Stimulated activated CD4-positive, alpha-beta T cell treated with anti-CD3 and anti-CD28 coated beads, TNF-alpha, amount 100 ng/mL, for 24 hours (primary cell): ENCODE measurements at regions not wholly inside any gene's neighbourhood (a gene's known extent, or its start where the extent isn't known, plus 50 kb on each side); places are given as distances from the start of the nearest gene placed in this dataset.

Source experiments
- DNase-seq, 3 experiments: peaks; one replicate each; pipeline ENCODE4 v3.0.0-alpha.2; 2020; ENCODE audit warnings: low read depth in 3 of 3

DNA sequence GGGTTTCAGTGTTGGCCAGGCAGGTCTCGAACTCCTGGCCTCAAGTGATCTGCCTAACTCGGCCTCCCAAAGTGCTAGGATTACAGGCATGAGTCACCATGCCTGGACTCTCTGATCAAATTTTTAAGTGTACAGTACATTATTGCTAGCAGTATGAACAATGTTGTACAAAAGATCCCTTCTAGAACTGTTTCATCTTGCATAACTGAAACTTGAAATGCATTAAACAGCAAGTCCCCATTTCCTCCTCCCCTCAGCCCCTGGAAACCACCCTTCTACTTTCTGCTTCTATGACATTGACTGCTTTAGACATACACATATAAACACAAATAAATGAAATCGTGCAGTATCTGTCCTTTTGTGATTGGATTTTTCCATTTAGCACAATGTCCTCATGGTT lies 463.4 kb downstream of the PTPRC start:
- no peak for DNase-seq

- no peak for DNase-seq
Measured at GRCh38 chr1:199109160-199109559, 470.3 kb downstream of the PTPRC start.

DNA sequence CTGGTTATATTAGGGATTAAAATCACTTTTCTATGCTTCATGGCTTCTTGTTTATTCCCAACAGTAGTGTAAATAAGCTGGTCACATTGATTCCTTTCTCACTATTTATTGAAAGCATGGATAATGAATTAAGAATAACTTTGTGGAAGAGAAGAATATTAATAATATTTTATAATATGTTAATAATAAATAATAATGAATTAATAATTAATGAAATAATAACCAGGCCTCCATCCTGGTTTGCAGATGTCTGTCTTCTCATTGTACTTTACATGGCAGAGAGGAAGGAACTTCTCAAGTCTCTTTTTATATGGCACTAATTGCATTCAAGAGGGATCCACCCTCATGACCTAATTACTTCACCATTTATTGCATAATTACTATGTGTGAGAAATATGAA lies 473.5 kb downstream of the PTPRC start:
- no peak for DNase-seq

GRCh38 chr1:199113265-199113869 lies 474.5 kb downstream of the PTPRC start:
- DNase-seq = peak; percentile 38 to 64 (median 47)

GRCh38 chr1:199116488-199116887 lies 477.6 kb downstream of the PTPRC start:
- no peak for DNase-seq

DNA sequence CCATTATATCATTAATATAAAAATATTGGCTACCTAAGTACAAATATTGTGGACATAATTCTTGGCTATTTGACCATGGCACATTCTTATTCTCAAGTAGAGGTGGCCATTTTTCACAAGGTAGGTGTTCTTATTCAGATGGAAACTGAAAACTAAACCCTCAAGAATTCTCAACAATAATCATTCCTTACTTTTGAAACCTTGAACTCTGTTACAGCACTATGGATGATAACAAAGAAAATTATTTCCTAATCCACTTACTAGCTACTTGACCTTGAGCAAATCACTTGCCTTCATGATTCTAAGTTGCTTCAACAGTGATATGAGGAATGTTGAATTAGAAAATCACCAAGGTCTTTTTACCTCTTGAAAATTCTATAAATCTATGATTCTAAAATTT lies 482.2 kb downstream of the PTPRC start:
- no peak for DNase-seq

DNA sequence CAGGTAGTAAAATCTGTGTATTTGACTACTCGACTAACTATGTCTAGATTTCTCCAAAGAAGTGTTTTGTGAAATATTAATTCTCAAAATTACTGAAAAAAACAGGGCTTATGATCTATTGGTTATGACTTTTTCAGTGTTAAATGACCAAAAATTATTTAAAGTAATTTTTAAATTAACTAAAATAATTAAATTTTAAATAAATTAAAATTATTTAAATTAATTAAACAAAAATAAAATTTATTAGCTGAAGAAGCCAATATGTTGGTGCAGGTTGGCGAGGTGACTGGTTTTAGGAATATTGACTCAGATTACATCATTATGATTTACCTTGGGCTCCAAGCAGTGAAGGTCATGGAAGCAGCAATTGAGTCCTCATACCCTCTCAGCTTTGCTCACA lies 483.2 kb downstream of the PTPRC start:
- no peak for DNase-seq

DNA sequence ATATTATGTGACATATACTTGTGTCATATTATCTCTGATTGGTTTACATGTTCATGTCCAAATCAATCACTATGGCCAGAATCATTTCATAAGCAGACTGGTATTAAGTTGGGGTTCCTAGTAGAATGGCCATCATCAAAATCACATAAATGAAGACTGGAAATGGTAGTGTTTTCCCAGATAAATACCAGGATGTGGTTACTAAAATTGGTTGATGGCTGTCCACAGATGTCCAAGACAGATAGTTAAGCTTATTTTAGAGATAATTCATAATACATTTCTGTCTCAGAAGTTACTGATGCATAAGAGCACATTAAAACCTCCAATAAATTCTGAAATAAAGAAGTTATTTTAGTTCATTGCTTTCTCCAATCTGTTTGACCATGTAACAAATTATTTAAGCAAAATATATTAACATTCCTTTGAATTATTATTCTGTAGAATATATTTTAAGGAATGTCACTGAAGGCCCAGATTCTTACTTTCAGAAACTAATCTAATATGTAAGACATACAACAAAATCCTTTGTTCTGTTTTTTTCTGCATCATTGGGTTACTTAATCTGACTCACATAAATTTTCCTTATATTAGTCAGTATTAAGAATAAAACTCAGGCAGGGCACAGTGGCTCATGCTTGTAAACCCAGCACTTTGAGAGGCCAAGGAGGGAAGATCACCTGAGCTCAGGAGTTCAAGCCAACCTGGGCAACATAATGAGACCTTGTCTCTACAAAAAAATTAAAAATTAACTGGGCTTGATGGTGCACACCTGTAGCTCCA lies 483.9 kb downstream of the PTPRC start:
- DNase-seq = no peak

DNA sequence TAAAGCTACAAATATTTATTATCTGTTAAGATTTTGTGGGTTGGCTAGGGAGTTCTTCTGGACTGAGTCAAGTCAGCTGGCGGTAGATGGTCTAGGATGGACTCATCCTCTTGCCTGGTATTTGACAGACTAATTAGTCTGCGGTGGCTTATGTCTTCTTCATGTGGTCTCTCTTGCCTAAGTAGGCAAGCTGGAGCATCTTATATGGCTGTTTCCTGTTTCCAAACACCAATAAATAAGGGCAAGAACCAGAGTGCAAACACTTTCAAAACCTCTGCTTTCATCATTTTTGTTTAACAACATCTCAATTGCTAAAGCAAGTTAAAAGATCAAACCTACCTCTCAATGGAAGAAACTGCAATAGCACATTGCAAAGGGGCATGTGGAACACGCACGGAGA lies 484.8 kb downstream of the PTPRC start:
- no peak for DNase-seq

- no peak for DNase-seq
Measured at GRCh38 chr1:199124351-199124750, 485.5 kb downstream of the PTPRC start.

DNA sequence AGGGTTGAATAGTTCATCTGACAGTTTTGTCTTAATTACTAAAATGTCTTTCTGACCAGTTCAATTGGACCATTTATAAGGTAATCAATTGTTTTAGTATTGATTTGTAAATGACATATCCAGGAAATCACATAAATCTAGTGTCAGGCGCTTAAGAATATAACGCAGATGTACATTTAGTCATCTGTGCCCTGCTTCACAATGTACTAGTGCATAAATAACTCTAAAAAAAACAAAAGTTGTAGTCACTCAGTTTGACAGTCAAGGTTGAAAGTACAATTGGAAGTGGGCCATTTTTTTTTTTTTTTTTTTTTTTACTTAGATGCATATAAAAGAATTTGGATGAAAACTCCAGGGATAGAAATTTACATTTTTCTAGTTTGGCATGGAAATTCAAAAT lies 490.4 kb downstream of the PTPRC start:
- DNase-seq = no peak

DNA sequence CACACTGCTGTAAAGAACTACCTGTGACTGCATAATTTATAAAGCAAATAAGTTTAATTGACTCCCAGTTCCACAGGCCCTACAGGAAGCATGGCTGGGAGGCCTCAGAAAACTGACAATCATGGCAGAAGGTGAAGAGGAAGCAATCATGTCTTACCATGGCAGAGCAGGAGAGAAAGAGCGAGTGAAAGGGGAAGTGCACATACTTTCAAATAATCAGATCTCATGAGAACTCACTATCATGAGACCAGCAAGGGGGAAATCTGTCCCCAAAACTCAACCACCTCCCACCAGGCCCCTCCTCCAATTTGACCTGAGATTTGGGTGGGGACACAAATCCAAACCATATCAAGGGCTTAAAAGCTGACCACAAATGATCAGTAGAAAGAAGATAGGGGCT lies 493.2 kb downstream of the PTPRC start:
- DNase-seq = no peak

DNA sequence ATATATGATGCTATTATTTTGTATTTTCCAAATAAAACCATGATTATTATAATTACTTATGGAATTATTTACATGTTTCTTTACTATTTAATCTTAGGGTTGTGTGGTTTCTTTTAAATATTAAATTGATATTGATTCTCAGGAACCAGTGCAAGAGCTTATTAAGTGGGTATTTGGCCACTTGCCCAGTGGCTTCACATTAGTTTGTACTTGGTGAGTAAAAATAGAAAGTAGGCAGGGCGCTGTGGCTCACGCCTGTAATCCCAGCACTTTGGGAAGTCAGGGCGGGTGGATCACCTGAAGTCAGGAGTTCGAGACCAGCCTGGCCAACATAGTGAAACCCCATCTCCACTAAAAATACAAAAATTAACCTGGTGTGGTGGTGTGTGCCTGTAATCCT lies 497.1 kb downstream of the PTPRC start:
- no peak for DNase-seq

- DNase-seq = no peak
Measured at GRCh38 chr1:199138061-199138460, 499.2 kb downstream of the PTPRC start.

DNA sequence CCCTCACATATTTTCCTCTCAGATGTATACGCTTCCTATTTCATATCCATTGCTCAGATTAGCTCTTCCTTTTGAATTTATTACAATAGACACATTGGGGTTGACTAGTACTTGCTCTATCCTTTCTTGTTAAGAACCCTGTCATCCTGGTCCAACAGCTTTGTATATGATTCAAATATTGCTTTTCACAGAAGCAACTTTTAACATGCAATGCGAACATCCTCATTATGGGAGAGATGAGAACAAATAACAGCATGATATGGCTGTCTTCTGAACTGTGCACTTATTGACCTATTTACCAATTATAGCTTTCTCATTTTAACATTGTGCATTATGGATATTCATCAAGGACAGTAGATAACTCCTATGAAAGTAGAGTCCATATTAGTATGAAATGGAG lies 510.8 kb downstream of the PTPRC start:
- DNase-seq = no peak

- no peak for DNase-seq
Measured at GRCh38 chr1:199150756-199151155, 511.9 kb downstream of the PTPRC start.

DNA sequence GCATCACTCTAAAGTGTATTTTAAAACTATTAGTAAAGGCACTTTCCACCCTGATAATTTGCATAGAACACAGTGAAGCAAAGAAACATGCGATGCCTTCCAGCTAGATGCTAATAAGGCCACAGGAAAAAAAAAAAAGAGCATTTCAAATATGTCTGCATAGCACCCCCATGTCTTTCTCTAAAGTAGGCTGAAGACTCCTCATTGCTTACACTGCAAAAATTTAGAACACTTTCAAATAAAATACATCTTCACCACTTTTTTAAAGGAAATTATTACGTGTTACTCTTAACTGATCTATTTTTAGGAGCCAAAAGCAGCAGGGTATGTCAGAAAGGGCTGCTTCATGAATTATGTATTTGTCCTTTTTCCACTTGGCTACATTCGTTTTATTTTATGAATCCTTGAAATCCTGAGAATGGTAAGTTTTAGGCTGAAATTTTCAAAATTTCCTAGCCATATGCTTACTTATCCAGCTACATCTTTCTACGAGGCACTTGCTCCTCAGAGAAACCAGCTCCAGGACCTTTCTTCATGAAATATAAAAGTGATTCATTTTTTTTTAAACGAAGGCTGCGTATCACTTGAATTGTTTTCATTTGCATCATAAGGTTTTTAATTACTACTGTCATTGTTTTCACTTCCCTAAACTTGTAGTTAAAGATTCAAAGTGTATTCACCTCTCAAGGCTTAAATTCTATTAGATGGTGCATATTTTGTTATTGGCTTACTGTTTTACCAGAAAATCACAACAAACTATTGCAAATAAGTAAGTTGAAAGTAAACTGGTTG lies 513.0 kb downstream of the PTPRC start:
- no peak for DNase-seq

- DNase-seq = no peak
Measured at GRCh38 chr1:199152676-199153075, 513.8 kb downstream of the PTPRC start.

- no peak for DNase-seq
Measured at GRCh38 chr1:199155166-199156019, 516.6 kb downstream of the PTPRC start.

- no peak for DNase-seq
Measured at GRCh38 chr1:199157494-199157893, 518.7 kb downstream of the PTPRC start.

DNA sequence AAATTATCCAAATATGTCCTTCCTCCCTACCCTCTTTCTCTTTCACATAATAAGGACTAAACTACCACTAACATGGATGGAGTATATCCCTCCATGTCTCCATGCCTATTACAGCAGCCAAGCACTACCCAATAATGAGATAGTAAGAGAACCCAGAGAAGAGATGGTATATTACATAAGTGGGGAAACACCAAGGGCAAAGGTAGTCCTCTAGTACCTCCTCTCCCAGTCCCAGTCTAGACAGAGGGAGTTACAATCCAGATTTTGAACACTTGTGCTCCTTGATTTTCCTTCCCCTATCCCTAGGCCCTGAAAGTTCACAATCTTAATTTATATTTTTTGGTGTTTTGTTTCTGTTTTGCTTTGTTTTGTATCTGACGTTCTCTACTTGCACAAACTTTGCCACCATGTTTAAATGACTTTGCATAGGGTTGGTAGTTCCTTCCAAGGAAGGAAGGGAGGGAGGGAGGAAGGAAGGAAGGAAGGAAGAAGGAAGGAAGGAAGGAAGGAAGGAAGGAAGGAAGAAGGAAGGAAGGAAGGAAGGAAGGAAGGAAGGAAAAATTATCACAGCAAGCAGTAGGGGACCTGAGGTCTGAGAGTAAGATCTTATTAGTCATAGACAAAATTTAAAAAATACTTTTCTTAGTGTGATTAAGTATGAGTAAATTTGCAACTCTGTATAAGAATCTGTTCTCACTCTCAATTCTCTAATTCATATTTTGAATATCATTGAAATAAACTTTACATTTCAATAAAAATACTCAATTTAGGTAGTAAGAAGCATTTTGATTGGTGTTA lies 521.9 kb downstream of the PTPRC start:
- DNase-seq = no peak
